GM12865 (cell line): ENCODE measurements at regions not wholly inside any gene's neighbourhood (a gene's known extent, or its start where the extent isn't known, plus 50 kb on each side); places are given as distances from the start of the nearest gene placed in this dataset.

Source experiments
- DNase-seq: peaks from one replicate; pipeline ENCODE4 v3.0.0; 2010; ENCODE audit warnings: low read depth
- H3K4me3 ChIP-seq: 2 replicates; pipeline ENCODE4 v1.5.1; 2011; ENCODE audit warnings: mild to moderate bottlenecking, low read depth, low read length, control low read depth
- CTCF ChIP-seq: IDR thresholded peaks from 2 replicates; pipeline ENCODE4 v1.5.1; 2011; ENCODE audit warnings: low read length, control low read depth, low read depth, inconsistent platforms; ENCODE audit not compliant: insufficient read depth; ENCODE audit errors: missing control alignments

DNA sequence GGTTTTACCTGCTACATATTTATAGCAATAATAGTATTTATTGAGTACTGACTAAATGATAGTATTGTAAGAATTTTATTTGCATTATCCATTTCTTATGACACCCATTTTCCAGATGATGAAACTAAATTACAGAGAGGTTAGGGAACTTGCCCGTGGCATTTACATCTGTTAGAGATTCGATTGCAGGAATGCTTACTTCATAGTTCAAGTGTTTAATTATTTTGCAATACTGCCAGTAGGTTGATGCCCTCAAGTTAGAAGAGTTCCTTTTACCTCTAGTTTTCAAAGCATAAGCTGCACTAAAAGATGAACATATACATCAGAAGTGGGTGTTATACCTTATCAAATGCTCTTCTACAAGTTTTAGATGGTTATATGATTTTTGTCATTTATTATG, 362.8 kb upstream of the RGMA start:
- no peak for TF ChIP-seq CTCF
- DNase-seq: no peak
- no peak overlapping the region for H3K4me3 ChIP-seq

GRCh38 chr15:93451265-93451664, 362.3 kb upstream of the RGMA start:
- H3K4me3 ChIP-seq: no peak overlapping the region
- DNase-seq: no peak
- TF ChIP-seq CTCF: no peak

DNA sequence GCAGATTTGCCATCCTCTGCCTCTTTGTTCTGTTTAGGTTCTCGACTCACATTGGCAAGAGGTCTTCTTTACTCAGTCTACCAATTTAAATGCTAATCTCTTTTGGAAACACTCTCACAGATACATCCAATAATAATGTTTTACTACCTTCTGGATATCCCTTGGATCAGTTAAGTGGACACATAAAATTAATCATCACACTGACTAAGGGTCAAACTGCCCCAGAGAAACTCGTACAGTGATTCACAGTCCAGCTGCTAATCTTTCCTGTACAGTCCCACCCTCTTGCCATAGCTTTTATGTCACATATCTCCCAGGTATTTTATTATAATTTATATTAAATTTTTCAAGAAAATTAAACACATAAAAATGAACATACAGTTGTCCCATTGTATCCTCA, 360.8 kb upstream of the RGMA start:
- TF ChIP-seq CTCF: no peak
- no peak overlapping the region for H3K4me3 ChIP-seq
- no peak for DNase-seq

- H3K4me3 ChIP-seq: no peak overlapping the region
- DNase-seq: no peak
- no peak for TF ChIP-seq CTCF
Observed at GRCh38 chr15:93438310-93438709, 349.3 kb upstream of the RGMA start.

DNA sequence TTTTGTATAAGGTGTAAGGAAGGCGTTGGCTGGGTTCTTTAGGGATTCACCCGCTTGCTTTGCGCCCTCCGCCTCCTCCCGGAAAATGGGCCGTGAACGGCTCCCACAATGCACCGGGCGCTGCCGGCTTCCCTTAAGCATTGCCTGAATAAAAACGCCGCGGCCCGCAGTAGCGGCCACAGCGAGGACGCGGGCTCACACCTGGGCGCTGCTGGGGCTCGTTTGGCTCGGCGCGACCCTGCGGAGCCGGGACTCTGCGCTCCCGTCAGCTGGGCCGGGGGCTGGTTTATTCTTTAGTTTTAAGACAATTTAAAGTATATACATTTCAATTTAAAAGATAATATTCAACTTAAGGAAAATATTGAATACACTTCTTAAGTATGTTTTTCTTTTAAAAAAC, 343.5 kb upstream of the RGMA start:
- H3K4me3 ChIP-seq: no peak overlapping the region
- no peak for DNase-seq
- TF ChIP-seq CTCF: no peak

- no peak overlapping the region for H3K4me3 ChIP-seq
- no peak for DNase-seq
- TF ChIP-seq CTCF: no peak
Observed at GRCh38 chr15:93428807-93429351, 339.9 kb upstream of the RGMA start.

- H3K4me3 ChIP-seq: no peak overlapping the region
- DNase-seq: no peak
- no peak for TF ChIP-seq CTCF
Observed at GRCh38 chr15:93428150-93428549, 339.1 kb upstream of the RGMA start.
